PFSK-1 (cell line): ENCODE measurements at regions not wholly inside any gene's neighbourhood (a gene's known extent, or its start where the extent isn't known, plus 50 kb on each side); places are given as distances from the start of the nearest gene placed in this dataset.

Source experiments
- FOXP2 ChIP-seq: optimal IDR thresholded peaks from 2 replicates; pipeline ENCODE3; 2011; ENCODE audit warnings: borderline replicate concordance, control low read depth, inconsistent platforms; ENCODE audit not compliant: insufficient read depth; ENCODE audit errors: extremely low read length, extremely low read depth
- POLR2AphosphoS5 ChIP-seq: IDR thresholded peaks from 2 replicates; pipeline ENCODE4 v1.6.1; 2012; ENCODE audit warnings: low read depth, mild to moderate bottlenecking, control low read depth, low read length, moderate library complexity
- REST ChIP-seq, 2 experiments: IDR thresholded peaks; 2 replicates each; pipeline versions ENCODE4 v1.6.1 to v1.8.0; 2011 to 2012; ENCODE audit warnings: low read depth in 2 of 2, low read length in 2 of 2, control low read depth in 1 of 2, inconsistent platforms in 1 of 2, mild to moderate bottlenecking in 1 of 2, moderate library complexity in 1 of 2; ENCODE audit not compliant: insufficient read depth in 1 of 2
- SIN3A ChIP-seq: IDR thresholded peaks from 2 replicates; pipeline ENCODE4 v1.6.1; 2012; ENCODE audit warnings: mild to moderate bottlenecking, low read length, moderate library complexity, borderline replicate concordance; ENCODE audit not compliant: insufficient read depth
- TAF1 ChIP-seq: IDR thresholded peaks from 2 replicates; pipeline ENCODE4 v1.6.1; 2012; ENCODE audit warnings: low read length, control low read depth, borderline replicate concordance; ENCODE audit not compliant: insufficient read depth

GRCh38 chr14:97153527-97153926 is 356.3 kb downstream of the VRK1 start:
- TF ChIP-seq FOXP2 (no peak), POLR2AphosphoS5 (no peak), SIN3A (no peak), TAF1 (no peak), REST (IDR thresholded peaks at IDR 0.05; ENCODE audit: insufficient read depth in 1 of 2, low read depth in 2 of 2, low read length in 2 of 2) (no peak)

GRCh38 chr14:97155320-97155719 is 358.1 kb downstream of the VRK1 start:
- no peak for TF ChIP-seq FOXP2
- no peak for TF ChIP-seq REST (IDR thresholded peaks at IDR 0.05; ENCODE audit: insufficient read depth in 1 of 2, low read depth in 2 of 2, low read length in 2 of 2)
- TF ChIP-seq SIN3A = no peak
- no peak for TF ChIP-seq POLR2AphosphoS5
- TF ChIP-seq TAF1 = no peak

- TF ChIP-seq POLR2AphosphoS5 (no peak), TAF1 (no peak), FOXP2 (no peak), REST (IDR thresholded peaks at IDR 0.05; ENCODE audit: insufficient read depth in 1 of 2, low read depth in 2 of 2, low read length in 2 of 2) (no peak), SIN3A (no peak)
Observed at GRCh38 chr14:97155814-97156213, 358.6 kb downstream of the VRK1 start.

- no peak for TF ChIP-seq FOXP2
- TF ChIP-seq TAF1 = no peak
- TF ChIP-seq SIN3A = no peak
- no peak for TF ChIP-seq REST (IDR thresholded peaks at IDR 0.05; ENCODE audit: insufficient read depth in 1 of 2, low read depth in 2 of 2, low read length in 2 of 2)
- TF ChIP-seq POLR2AphosphoS5 = no peak
Observed at GRCh38 chr14:97156705-97157104, 359.5 kb downstream of the VRK1 start.

- TF ChIP-seq REST (IDR thresholded peaks at IDR 0.05; ENCODE audit: insufficient read depth in 1 of 2, low read depth in 2 of 2, low read length in 2 of 2) (no peak), FOXP2 (no peak), TAF1 (no peak), POLR2AphosphoS5 (no peak)
Observed at GRCh38 chr14:97158102-97158501, 360.9 kb downstream of the VRK1 start.
